Fibroblast of the conjunctiva (primary cell): ENCODE measurements at regions not wholly inside any gene's neighbourhood (a gene's known extent, or its start where the extent isn't known, plus 50 kb on each side); places are given as distances from the start of the nearest gene placed in this dataset.
"Not testable (repeated sequence)": the region's sequence is repeated elsewhere in the genome, so short reads cannot be mapped to it uniquely, and the experiment has no call there.

Source experiments
- DNase-seq: peaks from one replicate; pipeline ENCODE4 v3.0.0-alpha.2; 2010; ENCODE audit warnings: low read depth

- DNase-seq: no peak
These were observed 227.4 kb upstream of the AZI2 start for GRCh38 chr3:28575746-28576613.

GRCh38 chr3:28576614-28577200 is 228.1 kb upstream of the AZI2 start:
- no peak for DNase-seq

- no peak for DNase-seq
These were observed 229.4 kb upstream of the AZI2 start for GRCh38 chr3:28577941-28578500.

GRCh38 chr3:28586325-28586724 is 237.7 kb upstream of the AZI2 start:
- no peak for DNase-seq

- no peak for DNase-seq
These were observed 239.1 kb upstream of the AZI2 start for GRCh38 chr3:28587723-28588122.

GRCh38 chr3:28590216-28590615 is 241.6 kb upstream of the AZI2 start:
- no peak for DNase-seq

- no peak for DNase-seq
These were observed 242.2 kb upstream of the AZI2 start for GRCh38 chr3:28590860-28591259.

- no peak for DNase-seq
These were observed 246.7 kb upstream of the AZI2 start for GRCh38 chr3:28595372-28595771.

GRCh38 chr3:28597452-28597851 is 248.8 kb upstream of the AZI2 start:
- DNase-seq: no peak

- no peak for DNase-seq
These were observed 249.5 kb upstream of the AZI2 start for GRCh38 chr3:28598165-28598564.

GRCh38 chr3:28601291-28601690 is 252.7 kb upstream of the AZI2 start:
- no peak for DNase-seq

- no peak for DNase-seq
These were observed 257.7 kb upstream of the AZI2 start for GRCh38 chr3:28606283-28606682.

- DNase-seq: no peak
These were observed 263.6 kb upstream of the AZI2 start for GRCh38 chr3:28612232-28612631.

- no peak for DNase-seq
These were observed 265.0 kb upstream of the AZI2 start for GRCh38 chr3:28613511-28614106.

- DNase-seq: no peak
These were observed 266.4 kb upstream of the AZI2 start for GRCh38 chr3:28615071-28615470.

GRCh38 chr3:28615971-28616370 is 267.3 kb upstream of the AZI2 start:
- no peak for DNase-seq

GRCh38 chr3:28617821-28618220 is 269.2 kb upstream of the AZI2 start:
- no peak for DNase-seq

- DNase-seq: no peak
These were observed 274.5 kb upstream of the AZI2 start for GRCh38 chr3:28623106-28623505.

GRCh38 chr3:28624084-28624483 is 275.5 kb upstream of the AZI2 start:
- DNase-seq: no peak

- DNase-seq: not testable (repeated sequence)
These were observed 279.2 kb upstream of the AZI2 start for GRCh38 chr3:28627843-28628242.

- no peak for DNase-seq
These were observed 285.4 kb upstream of the AZI2 start for GRCh38 chr3:28634019-28634418.

GRCh38 chr3:28637742-28638141 is 289.1 kb upstream of the AZI2 start:
- DNase-seq: no peak

GRCh38 chr3:28645149-28645548 is 296.5 kb upstream of the AZI2 start:
- DNase-seq: no peak
